GM23338 (cell line): ENCODE measurements at regions not wholly inside any gene's neighbourhood (a gene's known extent, or its start where the extent isn't known, plus 50 kb on each side); places are given as distances from the start of the nearest gene placed in this dataset.

ENCODE experiments used
- ATAC-seq: fragments of 200-7000 bp; cut with Tn5 transposase; 3 replicates; pipeline ENCODE4 v1.9.1; 2020
- DNase-seq: peaks from one replicate; pipeline ENCODE4 v3.0.0-alpha.2; 2015; ENCODE audit warnings: low spot score
- H2AFZ ChIP-seq: fragments of 200-600 bp; sonication (generic); 2 replicates; pipeline ENCODE4 v1.8.0; 2016; ENCODE audit warnings: antibody characterized with exemption, mild to moderate bottlenecking, moderate library complexity
- H3F3A ChIP-seq: fragments of 200-600 bp; sonication (generic); replicated peaks from 2 replicates; pipeline ENCODE4 v1.8.0; 2017; ENCODE audit warnings: antibody characterized with exemption, mixed run types, low read depth
- H3K27ac ChIP-seq: fragments of 200-600 bp; sonication (generic); 2 replicates; pipeline ENCODE4 v1.6.1; 2016; ENCODE audit warnings: low read depth
- H3K27me3 ChIP-seq: fragments of 200-600 bp; sonication (generic); 2 replicates; pipeline ENCODE4 v1.8.0; 2016; ENCODE audit warnings: mild to moderate bottlenecking, mixed run types, moderate library complexity; ENCODE audit not compliant: insufficient read depth
- H3K36me3 ChIP-seq: fragments of 200-600 bp; sonication (generic); 2 replicates; pipeline ENCODE4 v1.8.0; 2016; ENCODE audit warnings: mild to moderate bottlenecking; ENCODE audit not compliant: insufficient read depth
- H3K4me1 ChIP-seq: fragments of 200-600 bp; sonication (generic); 2 replicates; pipeline ENCODE4 v1.8.0; 2016; ENCODE audit warnings: mild to moderate bottlenecking, moderate library complexity; ENCODE audit not compliant: insufficient read depth
- H3K4me2 ChIP-seq: fragments of 200-600 bp; sonication (generic); 2 replicates; pipeline ENCODE4 v1.7.1; 2017; ENCODE audit warnings: mixed run types
- H3K4me3 ChIP-seq: fragments of 200-600 bp; sonication (generic); 2 replicates; pipeline ENCODE4 v1.6.1; 2016; ENCODE audit warnings: mixed run types
- H3K79me2 ChIP-seq: fragments of 200-600 bp; sonication (generic); replicated peaks from 2 replicates; pipeline ENCODE4 v1.8.0; 2017; ENCODE audit warnings: mild to moderate bottlenecking; ENCODE audit not compliant: insufficient read depth
- H3K9me2 ChIP-seq: fragments of 200-600 bp; sonication (generic); 2 replicates; pipeline ENCODE4 v1.8.0; 2017; ENCODE audit not compliant: insufficient read depth
- H4K20me1 ChIP-seq: fragments of 200-600 bp; sonication (generic); replicated peaks from 2 replicates; pipeline ENCODE4 v1.8.0; 2017; ENCODE audit warnings: mild to moderate bottlenecking; ENCODE audit not compliant: insufficient read depth
- H3K27ac Mint-ChIP-seq: 2 replicates; pipeline ENCODE4 v1.8.0; 2020; ENCODE audit warnings: inconsistent platforms, mild to moderate bottlenecking, moderate library complexity, mixed read lengths
- H3K27me3 Mint-ChIP-seq: 3 replicates; pipeline ENCODE4 v1.8.0; 2022; ENCODE audit warnings: low read depth, mild to moderate bottlenecking, moderate library complexity, mixed read lengths, inconsistent platforms; ENCODE audit not compliant: insufficient read depth, poor library complexity
- H3K36me3 Mint-ChIP-seq: 3 replicates; pipeline ENCODE4 v1.8.0; 2021; ENCODE audit warnings: low read depth, mild to moderate bottlenecking, inconsistent platforms, moderate library complexity, mixed read lengths
- H3K4me1 Mint-ChIP-seq: 3 replicates; pipeline ENCODE4 v1.8.0; 2020; ENCODE audit warnings: mild to moderate bottlenecking, inconsistent platforms, mixed read lengths
- H3K4me3 Mint-ChIP-seq: 3 replicates; pipeline ENCODE4 v1.8.0; 2021; ENCODE audit warnings: moderate library complexity, mild to moderate bottlenecking, inconsistent platforms, mixed read lengths
- H3K9me3 Mint-ChIP-seq: 3 replicates; pipeline ENCODE4 v1.8.0; 2020; ENCODE audit warnings: moderate library complexity, mild to moderate bottlenecking, inconsistent platforms, mixed read lengths
- CREB1 ChIP-seq: fragments of 250-450 bp; sonication (Bioruptor Pico); IDR thresholded peaks from 2 replicates; pipeline ENCODE4 v1.5.0; 2020; ENCODE audit warnings: low read depth, mild to moderate bottlenecking, moderate library complexity
- CTCF ChIP-seq, 2 experiments: fragments of 200-600 bp in 1 of 2; sonication (generic) in 1 of 2; conservative IDR thresholded peaks; 2 replicates each; pipeline versions ENCODE4 v1.5.1 to v1.6.1; 2016 to 2017; ENCODE audit warnings: antibody characterized with exemption in 2 of 2, low read depth in 2 of 2, mild to moderate bottlenecking in 2 of 2, moderate library complexity in 1 of 2
- ETS1 ChIP-seq: IDR thresholded peaks from 2 replicates; pipeline ENCODE4 v1.6.1; 2016; ENCODE audit warnings: antibody characterized with exemption
- EZH2 ChIP-seq: fragments of 200-600 bp; sonication (generic); IDR thresholded peaks from one replicate; pipeline ENCODE4 v1.8.0; 2017; ENCODE audit warnings: antibody characterized with exemption, mild to moderate bottlenecking, low read depth; ENCODE audit not compliant: unreplicated experiment
- EZH2phosphoT487 ChIP-seq: fragments of 200-600 bp; sonication (generic); IDR thresholded peaks from one replicate; pipeline ENCODE4 v1.8.1; 2018; ENCODE audit warnings: antibody characterized with exemption; ENCODE audit not compliant: unreplicated experiment
- JUNB ChIP-seq: IDR thresholded peaks from one replicate; pipeline ENCODE4 v1.6.1; 2016; ENCODE audit warnings: antibody characterized with exemption; ENCODE audit not compliant: unreplicated experiment
- NANOG ChIP-seq: IDR thresholded peaks from 2 replicates; pipeline ENCODE4 v1.6.1; 2016; ENCODE audit warnings: antibody characterized with exemption, borderline replicate concordance
- REST ChIP-seq: IDR thresholded peaks from one replicate; pipeline ENCODE4 v1.6.1; 2018; ENCODE audit warnings: antibody characterized with exemption; ENCODE audit not compliant: unreplicated experiment
- STAT1 ChIP-seq: IDR thresholded peaks from one replicate; pipeline ENCODE4 v1.6.1; 2016; ENCODE audit warnings: antibody characterized with exemption; ENCODE audit not compliant: unreplicated experiment
- ZNF114 ChIP-seq: fragments of 250-450 bp; sonication (Bioruptor Pico); IDR thresholded peaks from 2 replicates; pipeline ENCODE4 v1.5.0; 2020; ENCODE audit warnings: mild to moderate bottlenecking, moderate library complexity
- ZNF331 ChIP-seq: fragments of 250-450 bp; sonication (Bioruptor Pico); IDR thresholded peaks from 2 replicates; pipeline ENCODE4 v1.5.0; 2020; ENCODE audit warnings: low read depth, mild to moderate bottlenecking, moderate library complexity

GRCh38 chr5:26427281-26427680 is 611.1 kb downstream of the CDH9 start (continued):
- TF ChIP-seq CTCF (conservative IDR thresholded peaks at IDR 0.05; ENCODE audit: low read depth in 2 of 2), result no peak

GRCh38 chr5:26419987-26420386 is 618.4 kb downstream of the CDH9 start:
- Histone ChIP-seq H3F3A (no peaks in the 10 kb centered on the region), H3K79me2 (no peaks in the 10 kb centered on the region), H3K27me3 (no peaks in the 10 kb centered on the region), H3K9me2 (no peaks in the 10 kb centered on the region), H2AFZ (no peak overlapping the region), H3K27ac (no peak overlapping the region), H3K4me2 (no peak overlapping the region), H3K4me3 (no peak overlapping the region), H3K4me1 (no peaks in the 10 kb centered on the region), H3K36me3 (no peaks in the 10 kb centered on the region), H4K20me1 (no peaks in the 10 kb centered on the region)
- Mint-ChIP-seq H3K27me3 (no peaks in the 10 kb centered on the region), H3K9me3 (peaks cover 2% of the 10 kb centered on the region; the same call in 1 of the 3 replicates), H3K4me1 (no peaks in the 10 kb centered on the region), H3K4me3 (no peak overlapping the region), H3K36me3 (no peaks in the 10 kb centered on the region), H3K27ac (no peak overlapping the region)
- no peak for DNase-seq
- ATAC-seq, result no peak
- TF ChIP-seq ZNF331 (CRISPR knock-in tag), result no peak
- no peak for TF ChIP-seq NANOG
- TF ChIP-seq CREB1 (CRISPR knock-in tag), result no peak
- no peak for TF ChIP-seq ETS1
- TF ChIP-seq STAT1, result no peak
- TF ChIP-seq ZNF114 (CRISPR knock-in tag), result no peak
- TF ChIP-seq REST, result no peak
- TF ChIP-seq EZH2, result no peak
- no peak for TF ChIP-seq EZH2phosphoT487
- no peak for TF ChIP-seq JUNB
